ENCODE measurements at regions not wholly inside any gene's neighbourhood (a gene's known extent, or its start where the extent isn't known, plus 50 kb on each side); places are given as distances from the start of the nearest gene placed in this dataset.

DNA sequence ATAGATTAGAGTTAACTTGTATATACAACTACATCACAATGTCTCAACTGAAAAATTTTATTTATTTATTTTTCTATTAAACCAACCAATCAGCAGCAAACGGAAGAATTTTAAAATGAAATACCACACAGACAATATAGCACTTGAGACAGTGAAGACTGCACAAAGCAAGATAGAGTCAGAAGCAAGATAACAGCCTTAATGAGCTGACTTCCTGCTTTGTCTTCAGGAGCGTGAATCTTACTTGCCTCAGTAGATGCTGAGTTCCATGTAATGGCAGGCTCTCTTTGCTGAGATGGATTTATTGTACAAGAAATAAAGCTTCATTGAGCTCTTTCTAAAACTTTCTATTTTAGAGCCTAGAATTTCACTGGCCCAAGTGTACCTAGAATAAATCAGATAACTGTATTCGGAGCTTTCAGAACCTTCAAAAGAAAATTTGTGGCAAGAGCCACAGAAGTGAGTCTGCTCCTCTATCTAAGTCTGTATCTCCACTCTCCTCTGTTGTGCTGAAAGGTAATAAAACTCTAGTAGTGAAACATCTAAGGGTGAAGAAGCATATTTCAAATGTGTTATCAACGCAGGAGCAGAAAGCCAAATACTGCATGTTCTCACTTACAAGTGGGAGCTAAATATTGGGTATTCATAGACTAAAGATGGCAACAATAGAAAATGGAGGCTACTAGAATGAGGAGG lies 83.3 kb upstream of the ANKRD55 start:
- TF ChIP-seq POLR2A (IDR thresholded peaks at IDR 0.05; ENCODE audit: low read length) = no peak
- TF ChIP-seq GATA1 (IDR thresholded peaks at IDR 0.05; ENCODE audit: low read depth, low read length) = no peak
- peak in 1 of 2 experiments; percentile 12 for DNase-seq

DNA sequence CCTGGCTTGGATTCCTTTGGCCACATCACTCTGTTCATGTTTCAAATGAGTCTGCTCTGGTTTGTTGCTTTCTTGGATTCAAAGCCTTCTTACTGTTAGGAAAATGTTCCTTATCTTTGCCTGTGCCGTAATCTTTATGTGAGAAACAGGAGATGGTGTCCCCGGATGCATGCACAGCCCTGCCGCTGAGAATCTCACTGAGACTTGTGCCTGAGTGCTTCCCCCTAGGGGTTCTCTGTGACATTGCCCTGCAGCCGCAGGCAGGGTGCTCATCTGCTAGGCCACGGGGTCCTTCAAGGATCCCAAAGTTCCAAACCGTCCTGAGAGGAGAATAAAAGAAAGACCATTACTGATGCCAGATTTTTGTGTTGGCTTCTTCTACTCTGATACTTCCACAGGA lies 81.4 kb upstream of the ANKRD55 start:
- TF ChIP-seq POLR2A (IDR thresholded peaks at IDR 0.05; ENCODE audit: low read length) (no peak), GATA1 (IDR thresholded peaks at IDR 0.05; ENCODE audit: low read depth, low read length) (no peak)
- peak; percentile 60 to 69 for DNase-seq

DNA sequence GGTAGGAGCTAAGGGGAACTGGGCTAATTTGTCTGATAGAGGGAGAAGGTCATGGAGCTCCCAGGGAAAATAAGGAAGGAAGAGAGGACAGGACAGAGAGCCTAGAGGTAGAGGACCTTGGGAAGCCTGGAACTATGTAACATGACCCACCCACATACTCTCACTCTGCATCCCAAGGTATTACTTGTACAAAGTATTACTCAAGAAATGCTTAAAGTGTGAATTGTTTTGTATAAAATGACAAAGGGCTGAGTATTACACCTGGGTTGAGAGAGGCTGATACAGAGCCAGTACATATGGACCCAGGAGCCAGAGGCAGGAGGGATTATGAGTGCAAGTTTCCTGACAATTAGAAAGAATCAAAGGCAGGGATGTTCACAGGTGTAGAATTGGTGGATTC lies 80.5 kb upstream of the ANKRD55 start:
- DNase-seq = no peak
- TF ChIP-seq GATA1 (IDR thresholded peaks at IDR 0.05; ENCODE audit: low read depth, low read length) (no peak), POLR2A (IDR thresholded peaks at IDR 0.05; ENCODE audit: low read length) (no peak)

DNA sequence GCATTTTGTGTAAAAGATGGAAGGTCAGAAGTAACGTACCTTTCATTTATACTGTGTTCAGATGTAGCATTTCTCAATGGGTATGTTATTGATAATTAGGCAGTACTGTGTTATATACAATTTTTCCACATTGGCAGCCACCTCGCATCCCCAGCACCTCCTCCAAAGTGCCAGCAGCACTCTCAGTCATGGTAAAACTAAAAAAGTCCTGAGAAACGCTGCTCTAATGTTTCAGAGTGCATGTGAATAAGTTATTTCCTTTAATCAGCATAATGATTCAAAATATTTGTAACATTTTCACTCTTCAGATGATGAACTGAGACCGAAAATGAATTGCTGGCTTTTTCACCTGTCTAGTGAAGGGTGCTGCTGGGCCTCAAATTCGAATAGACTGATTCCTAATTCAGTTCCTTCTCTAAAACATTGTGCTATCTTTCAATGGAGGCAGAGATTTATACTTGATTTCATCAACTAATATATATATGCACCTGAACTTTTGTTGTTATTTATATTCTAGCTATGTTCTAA lies 79.9 kb upstream of the ANKRD55 start:
- no peak for TF ChIP-seq GATA1 (IDR thresholded peaks at IDR 0.05; ENCODE audit: low read depth, low read length)
- TF ChIP-seq POLR2A (IDR thresholded peaks at IDR 0.05; ENCODE audit: low read length) = no peak
- DNase-seq = no peak

DNA sequence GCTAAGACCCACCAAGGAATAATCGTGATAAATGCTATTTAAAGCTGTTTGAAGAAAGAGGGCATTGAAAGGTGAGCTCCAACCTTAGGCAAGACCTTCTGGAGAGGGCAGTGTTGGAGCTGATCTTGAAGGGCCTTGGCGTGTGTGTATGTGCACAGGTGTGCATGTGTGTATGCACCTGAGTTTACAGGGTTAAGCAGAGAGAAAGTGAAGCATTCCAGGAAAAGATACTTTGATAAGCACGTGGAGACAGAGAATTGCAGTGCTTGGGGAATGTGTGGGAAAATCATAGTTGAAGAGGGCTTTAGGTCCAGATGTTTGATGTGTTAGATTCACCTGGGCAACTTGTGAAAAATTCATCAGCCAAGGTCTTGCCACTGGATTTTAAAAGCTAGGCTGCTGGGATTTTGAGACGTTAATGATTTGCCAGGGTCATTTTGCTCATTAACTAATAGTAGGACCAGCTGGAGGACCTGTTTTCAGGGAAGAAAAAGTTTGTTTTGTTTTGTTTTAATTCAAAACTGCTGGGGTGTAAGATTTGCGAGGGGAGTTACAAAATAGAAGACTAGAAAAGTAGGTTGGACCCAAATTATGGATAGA lies 78.3 kb upstream of the ANKRD55 start:
- TF ChIP-seq GATA1 (IDR thresholded peaks at IDR 0.05; ENCODE audit: low read depth, low read length) = no peak
- no peak for TF ChIP-seq POLR2A (IDR thresholded peaks at IDR 0.05; ENCODE audit: low read length)
- no peak for DNase-seq

DNA sequence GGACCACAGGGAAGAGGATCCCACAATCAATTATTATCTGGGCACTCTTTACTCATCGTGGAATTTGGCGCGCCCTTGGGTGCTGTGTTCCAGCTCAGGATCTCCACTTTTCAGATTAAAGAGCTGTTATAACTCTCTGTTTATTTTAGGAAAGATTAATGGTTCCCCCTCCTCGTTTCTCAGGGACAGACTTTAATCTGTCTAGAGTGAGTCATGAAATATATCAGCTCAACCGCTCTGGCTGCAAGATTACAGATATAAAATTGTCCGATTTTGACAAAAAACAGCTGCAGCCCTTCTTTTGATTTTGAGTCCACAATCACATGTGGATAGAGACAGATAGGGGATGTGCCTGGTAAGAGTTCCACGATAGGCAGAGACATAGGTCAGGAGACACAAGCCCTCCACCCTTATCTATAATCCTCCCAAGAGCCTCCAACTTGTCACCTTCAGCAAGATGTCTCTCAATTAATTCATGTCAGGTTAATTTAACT lies 77.6 kb upstream of the ANKRD55 start:
- peak; percentile 60 to 93 for DNase-seq
- TF ChIP-seq GATA1 (IDR thresholded peaks at IDR 0.05; ENCODE audit: low read depth, low read length) = no peak
- TF ChIP-seq POLR2A (IDR thresholded peaks at IDR 0.05; ENCODE audit: low read length) = no peak

DNA sequence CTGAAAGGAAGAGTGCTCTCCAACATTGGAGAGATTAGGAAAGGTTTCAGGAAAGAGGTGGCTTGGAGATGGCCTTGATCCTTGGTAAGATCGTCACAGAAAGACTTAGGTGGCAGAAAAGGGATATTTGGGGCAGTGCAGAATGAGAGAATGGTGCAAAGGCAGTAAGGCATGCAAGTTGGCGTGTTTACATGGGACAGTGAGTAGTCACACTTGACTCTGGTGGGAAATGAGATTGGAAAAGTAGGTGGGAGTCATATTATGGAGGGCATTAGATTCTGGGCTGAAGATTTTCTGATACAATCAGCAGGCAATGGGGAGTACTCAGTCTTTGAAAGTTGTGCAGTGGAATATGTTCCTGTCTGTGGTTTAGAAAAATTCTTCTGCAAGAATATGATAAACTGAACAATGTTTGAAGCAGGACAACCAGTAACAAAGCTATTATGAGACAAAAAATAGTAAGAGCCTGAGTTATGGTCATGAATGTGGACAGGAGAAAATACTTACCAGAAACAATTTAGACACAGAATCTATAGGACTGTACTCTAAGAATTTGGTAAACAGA lies 76.2 kb upstream of the ANKRD55 start:
- TF ChIP-seq GATA1 (IDR thresholded peaks at IDR 0.05; ENCODE audit: low read depth, low read length) (no peak), POLR2A (IDR thresholded peaks at IDR 0.05; ENCODE audit: low read length) (no peak)
- peak in 1 of 2 experiments; percentile 36 for DNase-seq

DNA sequence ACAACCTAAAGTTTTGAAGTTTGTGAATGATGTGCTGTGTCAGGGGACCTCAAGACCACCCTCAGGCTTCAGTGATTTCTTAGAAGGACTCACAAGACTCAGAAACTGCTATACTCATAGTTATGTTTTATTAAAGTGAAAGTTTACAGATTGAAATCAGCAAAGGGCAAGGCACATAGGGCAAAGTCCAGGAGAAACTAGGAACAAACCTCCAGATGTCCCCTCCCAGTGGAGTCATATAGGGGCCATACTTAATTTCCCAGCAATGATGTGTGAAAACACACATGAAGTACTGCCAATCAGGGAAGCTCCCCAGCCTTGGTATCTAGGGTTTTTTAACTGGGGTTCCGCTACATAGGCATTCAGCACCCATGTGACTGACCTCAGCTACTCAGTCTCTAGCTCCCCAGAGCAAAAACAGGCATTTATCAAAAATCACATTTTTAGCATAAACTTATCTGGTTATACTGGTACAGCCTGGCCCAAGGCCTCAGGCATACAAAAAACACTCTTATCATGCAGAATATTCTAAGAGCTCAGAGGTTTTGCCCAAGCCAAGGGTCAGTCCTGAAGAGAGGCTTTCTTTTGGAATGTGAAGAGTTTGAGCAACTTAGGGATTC lies 74.7 kb upstream of the ANKRD55 start:
- no peak for TF ChIP-seq POLR2A (IDR thresholded peaks at IDR 0.05; ENCODE audit: low read length)
- TF ChIP-seq GATA1 (IDR thresholded peaks at IDR 0.05; ENCODE audit: low read depth, low read length) = no peak
- DNase-seq = peak in 1 of 2 experiments; percentile 14

DNA sequence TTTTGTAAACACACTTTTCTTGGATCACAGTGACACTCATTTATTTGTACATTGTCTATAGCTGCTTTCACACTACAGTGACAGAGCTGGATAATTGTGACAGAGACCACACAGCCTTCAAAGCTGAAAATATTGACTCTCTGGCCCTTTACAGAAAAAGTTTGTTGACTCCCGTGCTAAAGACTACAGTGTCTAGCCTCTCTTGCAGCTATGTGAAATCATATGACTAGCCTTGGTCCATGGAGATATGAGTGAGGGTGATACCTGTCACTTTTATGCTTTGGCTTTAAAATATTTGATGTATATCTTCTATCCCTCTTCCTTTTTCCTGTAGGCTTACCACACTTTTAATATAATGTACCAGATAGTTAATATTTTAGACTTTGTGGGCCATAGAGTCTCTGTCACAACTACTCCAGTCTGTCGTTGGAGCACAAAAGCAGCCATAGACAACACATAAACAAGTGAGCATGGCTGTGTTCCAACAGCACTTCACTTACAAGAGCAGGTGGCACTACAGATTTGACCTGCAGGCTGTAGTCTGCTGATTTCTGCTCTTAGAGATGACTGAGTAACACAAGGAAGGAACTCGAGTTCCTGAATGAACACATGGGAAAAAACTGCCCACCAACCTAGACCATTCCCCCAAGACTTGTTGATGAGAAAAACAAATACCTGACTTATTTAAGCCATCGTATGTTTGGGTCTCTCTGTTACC lies 73.5 kb upstream of the ANKRD55 start:
- TF ChIP-seq GATA1 (IDR thresholded peaks at IDR 0.05; ENCODE audit: low read depth, low read length) (no peak), POLR2A (IDR thresholded peaks at IDR 0.05; ENCODE audit: low read length) (no peak)

DNA sequence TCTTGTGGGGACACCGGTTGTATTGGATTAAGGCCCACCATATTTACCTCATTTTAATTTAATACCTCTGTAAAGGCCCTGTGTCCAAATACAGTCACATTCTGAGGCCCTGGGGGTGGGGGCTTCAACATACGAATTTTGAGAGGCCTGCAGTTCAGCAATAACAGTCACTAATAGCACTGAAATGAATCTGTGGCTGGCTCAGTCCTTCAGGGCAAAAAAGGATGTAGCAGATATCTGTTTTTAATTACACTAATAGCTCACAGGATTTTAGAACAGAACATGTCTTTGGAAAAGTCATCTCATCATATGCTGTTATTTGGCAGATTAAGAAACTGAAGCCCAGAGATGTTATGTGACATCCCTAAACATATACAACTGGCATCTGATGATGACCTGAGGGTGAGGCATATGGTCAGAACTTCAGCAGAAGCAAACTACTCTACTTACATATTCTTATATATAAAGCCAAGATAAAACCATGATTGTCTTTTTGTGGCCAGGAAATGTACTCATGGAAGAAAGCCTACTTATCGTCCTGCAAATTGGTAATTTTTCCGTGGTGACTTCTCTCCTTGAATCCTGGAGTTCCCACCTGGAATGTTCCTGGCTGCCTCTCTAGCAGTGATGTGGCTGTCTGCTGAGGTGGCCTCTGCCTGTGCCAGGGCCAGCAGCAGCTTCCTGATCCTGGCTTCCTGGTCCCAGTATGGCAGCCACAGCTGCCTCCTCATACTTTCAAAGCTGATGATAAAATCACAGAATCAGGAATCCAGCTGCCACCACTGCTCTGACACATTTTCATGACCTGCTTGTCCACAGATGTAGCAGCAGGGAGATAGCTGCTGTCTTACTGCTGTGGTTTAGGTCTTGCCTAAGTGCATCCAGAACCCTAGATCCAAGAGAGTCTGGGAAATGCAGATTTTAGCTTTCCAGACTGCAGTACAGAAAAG lies 72.1 kb upstream of the ANKRD55 start:
- no peak for TF ChIP-seq GATA1 (IDR thresholded peaks at IDR 0.05; ENCODE audit: low read depth, low read length)
- no peak for TF ChIP-seq POLR2A (IDR thresholded peaks at IDR 0.05; ENCODE audit: low read length)
- no peak for DNase-seq

More for the DNA sequence above, 73.5 kb upstream of the ANKRD55 start:
- peak in 1 of 2 experiments; percentile 18 for DNase-seq

DNA sequence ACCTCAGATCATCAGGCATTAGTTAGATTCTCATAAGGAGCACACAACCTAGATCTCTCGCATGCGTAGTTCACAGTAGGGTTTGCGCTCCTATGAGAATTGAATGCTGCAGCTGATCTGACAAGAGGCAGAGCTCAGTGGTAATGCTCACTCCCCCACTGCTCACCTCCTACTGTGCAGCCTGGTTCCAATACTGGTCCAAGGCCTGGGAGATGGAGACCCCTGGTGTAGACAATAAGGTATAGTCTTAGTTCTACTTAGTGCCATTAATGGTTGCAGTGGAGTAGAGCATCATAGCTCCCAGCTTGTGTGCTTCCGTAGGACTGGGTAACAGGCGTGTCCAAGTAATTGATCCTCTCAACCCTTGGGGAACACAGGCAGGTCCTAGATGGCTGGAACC lies 70.4 kb upstream of the ANKRD55 start:
- DNase-seq = peak; percentile 27 to 48

DNA sequence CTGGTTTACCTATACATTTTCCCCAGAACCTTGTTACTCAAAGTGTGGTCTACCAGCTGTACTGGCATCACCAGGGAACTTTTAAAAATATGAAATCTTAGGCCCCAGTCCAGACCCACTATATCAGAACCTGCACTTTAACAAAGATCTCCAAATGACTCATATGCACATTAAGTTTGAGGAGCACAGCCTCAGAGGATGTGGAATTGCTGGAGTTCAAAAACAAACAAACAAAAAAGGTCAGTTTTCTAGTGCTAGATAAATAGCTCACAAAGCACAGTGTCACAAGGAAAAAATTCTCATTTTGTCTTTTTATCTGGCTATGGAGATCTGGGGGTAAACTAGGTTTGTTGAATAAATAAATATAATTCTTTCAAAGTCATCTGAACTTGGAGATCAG lies 68.9 kb upstream of the ANKRD55 start:
- TF ChIP-seq POLR2A (IDR thresholded peaks at IDR 0.05; ENCODE audit: low read length) (no peak), GATA1 (IDR thresholded peaks at IDR 0.05; ENCODE audit: low read depth, low read length) (no peak)
- no peak for DNase-seq

More for the DNA sequence above, 70.4 kb upstream of the ANKRD55 start:
- no peak for TF ChIP-seq GATA1 (IDR thresholded peaks at IDR 0.05; ENCODE audit: low read depth, low read length)
- no peak for TF ChIP-seq POLR2A (IDR thresholded peaks at IDR 0.05; ENCODE audit: low read length)

Data from erythroblast (primary cell).